ENCODE measurements at regions not wholly inside any gene's neighbourhood (a gene's known extent, or its start where the extent isn't known, plus 50 kb on each side); places are given as distances from the start of the nearest gene placed in this dataset.

GRCh38 chr4:10320130-10320529, 137.1 kb downstream of the ZNF518B start:
- no peak overlapping the region for H3K27ac ChIP-seq (ENCODE audit: low read depth, low read length)
- no peaks in the 10 kb centered on the region for H3K27me3 ChIP-seq (ENCODE audit: insufficient read depth, low read length)
- H3K4me3 ChIP-seq (ENCODE audit: insufficient read depth, low read length), result no peak overlapping the region
- no peaks in the 10 kb centered on the region for H3K9me3 ChIP-seq (ENCODE audit: low read depth, low read length)
- H3K4me1 ChIP-seq (ENCODE audit: insufficient read depth, low read length), result no peaks in the 10 kb centered on the region
- DNase-seq (ENCODE audit: insufficient read length, low spot score, missing footprints), result no peak
- H3K79me2 ChIP-seq (ENCODE audit: insufficient read depth, low read length), result no peaks in the 10 kb centered on the region
- no peak for TF ChIP-seq CTCF (IDR thresholded peaks at IDR 0.05; ENCODE audit: extremely low read depth, low read depth, low read length)
- no peaks in the 10 kb centered on the region for H4K20me1 ChIP-seq (ENCODE audit: insufficient read depth, low read length)
- H2AFZ ChIP-seq (ENCODE audit: low read length), result no peak overlapping the region
- H3K36me3 ChIP-seq (ENCODE audit: insufficient read depth, low read length), result no peaks in the 10 kb centered on the region
- H3K4me2 ChIP-seq (ENCODE audit: insufficient read depth, low read length), result no peak overlapping the region

GRCh38 chr4:10317345-10317744, 139.9 kb downstream of the ZNF518B start:
- DNase-seq (ENCODE audit: insufficient read length, low spot score, missing footprints), result no peak
- no peak overlapping the region for H3K4me2 ChIP-seq (ENCODE audit: insufficient read depth, low read length)

GRCh38 chr4:10316851-10317250, 140.4 kb downstream of the ZNF518B start:
- no peak overlapping the region for H2AFZ ChIP-seq (ENCODE audit: low read length)
- H3K27ac ChIP-seq (ENCODE audit: low read depth, low read length), result no peak overlapping the region
- no peaks in the 10 kb centered on the region for H3K27me3 ChIP-seq (ENCODE audit: insufficient read depth, low read length)
- H4K20me1 ChIP-seq (ENCODE audit: insufficient read depth, low read length), result no peaks in the 10 kb centered on the region
- no peak overlapping the region for H3K4me3 ChIP-seq (ENCODE audit: insufficient read depth, low read length)
- no peaks in the 10 kb centered on the region for H3K36me3 ChIP-seq (ENCODE audit: insufficient read depth, low read length)
- H3K4me1 ChIP-seq (ENCODE audit: insufficient read depth, low read length), result no peaks in the 10 kb centered on the region
- H3K9me3 ChIP-seq (ENCODE audit: low read depth, low read length), result no peaks in the 10 kb centered on the region
- H3K79me2 ChIP-seq (ENCODE audit: insufficient read depth, low read length), result no peaks in the 10 kb centered on the region
- no peak for TF ChIP-seq CTCF (IDR thresholded peaks at IDR 0.05; ENCODE audit: extremely low read depth, low read depth, low read length)
- no peak for DNase-seq (ENCODE audit: insufficient read length, low spot score, missing footprints)
- no peak overlapping the region for H3K4me2 ChIP-seq (ENCODE audit: insufficient read depth, low read length)

More at GRCh38 chr4:10317345-10317744, 139.9 kb downstream of the ZNF518B start:
- Histone ChIP-seq H2AFZ (ENCODE audit: low read length) (no peak overlapping the region), H3K4me3 (ENCODE audit: insufficient read depth, low read length) (no peak overlapping the region), H3K36me3 (ENCODE audit: insufficient read depth, low read length) (no peaks in the 10 kb centered on the region), H4K20me1 (ENCODE audit: insufficient read depth, low read length) (no peaks in the 10 kb centered on the region), H3K79me2 (ENCODE audit: insufficient read depth, low read length) (no peaks in the 10 kb centered on the region), H3K4me1 (ENCODE audit: insufficient read depth, low read length) (no peaks in the 10 kb centered on the region), H3K9me3 (ENCODE audit: low read depth, low read length) (no peaks in the 10 kb centered on the region), H3K27me3 (ENCODE audit: insufficient read depth, low read length) (no peaks in the 10 kb centered on the region), H3K27ac (ENCODE audit: low read depth, low read length) (no peak overlapping the region)
- TF ChIP-seq CTCF (IDR thresholded peaks at IDR 0.05; ENCODE audit: extremely low read depth, low read depth, low read length), result no peak

- Histone ChIP-seq H2AFZ (ENCODE audit: low read length) (no peak overlapping the region), H4K20me1 (ENCODE audit: insufficient read depth, low read length) (no peaks in the 10 kb centered on the region), H3K9me3 (ENCODE audit: low read depth, low read length) (no peaks in the 10 kb centered on the region), H3K36me3 (ENCODE audit: insufficient read depth, low read length) (no peaks in the 10 kb centered on the region), H3K4me1 (ENCODE audit: insufficient read depth, low read length) (no peaks in the 10 kb centered on the region), H3K27me3 (ENCODE audit: insufficient read depth, low read length) (no peaks in the 10 kb centered on the region), H3K27ac (ENCODE audit: low read depth, low read length) (no peak overlapping the region), H3K79me2 (ENCODE audit: insufficient read depth, low read length) (no peaks in the 10 kb centered on the region), H3K4me3 (ENCODE audit: insufficient read depth, low read length) (no peak overlapping the region), H3K4me2 (ENCODE audit: insufficient read depth, low read length) (no peak overlapping the region)
- TF ChIP-seq CTCF (IDR thresholded peaks at IDR 0.05; ENCODE audit: extremely low read depth, low read depth, low read length), result no peak
- DNase-seq (ENCODE audit: insufficient read length, low spot score, missing footprints), result no peak
These were observed 141.6 kb downstream of the ZNF518B start for GRCh38 chr4:10315638-10316037.

All from osteoblast (primary cell).